Suprapubic skin (tissue), 4 donors: ENCODE measurements at regions not wholly inside any gene's neighbourhood (a gene's known extent, or its start where the extent isn't known, plus 50 kb on each side); places are given as distances from the start of the nearest gene placed in this dataset.

Source experiments
- DNase-seq, 2 donors: peaks; one replicate each; pipeline ENCODE4 v3.0.0-alpha.2; 2019; ENCODE audit warnings: low spot score in 2 of 2
- H3K27ac ChIP-seq: fragments of 200-600 bp; sonication (generic); one replicate; pipeline ENCODE4 v1.5.1; 2019
- H3K27me3 ChIP-seq: fragments of 200-600 bp; sonication (generic); one replicate; pipeline ENCODE4 v1.5.1; 2019
- H3K36me3 ChIP-seq: fragments of 200-600 bp; sonication (generic); one replicate; pipeline ENCODE4 v1.5.1; 2019
- H3K4me1 ChIP-seq: fragments of 200-600 bp; sonication (generic); one replicate; pipeline ENCODE4 v1.5.1; 2019
- H3K4me3 ChIP-seq: fragments of 200-600 bp; sonication (generic); one replicate; pipeline ENCODE4 v1.5.1; 2019; ENCODE audit warnings: mild to moderate bottlenecking
- H3K9me3 ChIP-seq: fragments of 200-600 bp; sonication (generic); one replicate; pipeline ENCODE4 v1.5.1; 2019
- CTCF ChIP-seq, 2 donors: fragments of 200-600 bp in 1 of 2; fragments of 450-650 bp in 1 of 2; sonication (generic) in 1 of 2; IDR thresholded peaks; one replicate each; pipeline ENCODE4 v1.5.1; 2016 to 2019; ENCODE audit warnings: antibody characterized with exemption in 2 of 2, mild to moderate bottlenecking in 1 of 2, moderate library complexity in 1 of 2
- EP300 ChIP-seq: sonication (generic); formaldehyde crosslinking; IDR thresholded peaks from one replicate; pipeline ENCODE4 v1.6.1; 2017; ENCODE audit warnings: antibody characterized with exemption
- POLR2A ChIP-seq, 2 donors: fragments of 450-650 bp; IDR thresholded peaks; one replicate each; pipeline ENCODE4 v1.6.1; 2017; ENCODE audit warnings: antibody characterized with exemption in 2 of 2, mild to moderate bottlenecking in 2 of 2, moderate library complexity in 2 of 2
- POLR2AphosphoS5 ChIP-seq, 3 donors: sonication (generic); formaldehyde crosslinking; IDR thresholded peaks; one replicate each; pipeline ENCODE4 v1.6.1; 2017; ENCODE audit warnings: antibody characterized with exemption in 3 of 3
- WGBS: methylation state at CpG from one replicate; pipeline ENCODE4 v1.1.5; 2018; 5-methylcytosine and 5-hydroxymethylcytosine counted together

- Histone ChIP-seq H3K4me1 (no peaks in the 10 kb centered on the region), H3K36me3 (no peaks in the 10 kb centered on the region), H3K4me3 (no peak overlapping the region), H3K9me3 (no peaks in the 10 kb centered on the region), H3K27ac (no peak overlapping the region), H3K27me3 (no peaks in the 10 kb centered on the region)
- TF ChIP-seq POLR2A (IDR thresholded peaks at IDR 0.05) (no peak), CTCF (IDR thresholded peaks at IDR 0.05) (no peak), POLR2AphosphoS5 (IDR thresholded peaks at IDR 0.05) (no peak), EP300 (no peak)
- no peak for DNase-seq
These were observed 287.6 kb downstream of the FAT3 start for GRCh38 chr11:92512204-92512569.

- TF ChIP-seq POLR2AphosphoS5 (IDR thresholded peaks at IDR 0.05) (no peak), CTCF (IDR thresholded peaks at IDR 0.05) (no peak), POLR2A (IDR thresholded peaks at IDR 0.05) (no peak), EP300 (no peak)
- 79% methylated on average over 3 of the region's 3 CpGs for WGBS
These were observed 299.0 kb downstream of the FAT3 start for GRCh38 chr11:92523611-92524010.

GRCh38 chr11:92524542-92524941, 299.9 kb downstream of the FAT3 start:
- no peaks in the 10 kb centered on the region for H3K9me3 ChIP-seq
- no peaks in the 10 kb centered on the region for H3K27me3 ChIP-seq
- no peaks in the 10 kb centered on the region for H3K4me1 ChIP-seq
- H3K36me3 ChIP-seq: no peaks in the 10 kb centered on the region
- TF ChIP-seq POLR2AphosphoS5 (IDR thresholded peaks at IDR 0.05) (no peak), POLR2A (IDR thresholded peaks at IDR 0.05) (no peak), CTCF (IDR thresholded peaks at IDR 0.05) (no peak), EP300 (no peak)
- 98% methylated on average over 5 of the region's 5 CpGs for WGBS
- no peak overlapping the region for H3K4me3 ChIP-seq
- H3K27ac ChIP-seq: no peak overlapping the region
- DNase-seq: no peak

More at GRCh38 chr11:92523611-92524010, 299.0 kb downstream of the FAT3 start:
- Histone ChIP-seq H3K36me3 (no peaks in the 10 kb centered on the region), H3K4me1 (no peaks in the 10 kb centered on the region), H3K9me3 (no peaks in the 10 kb centered on the region), H3K27me3 (no peaks in the 10 kb centered on the region), H3K4me3 (no peak overlapping the region), H3K27ac (no peak overlapping the region)
- DNase-seq: no peak

- H3K27ac ChIP-seq: no peak overlapping the region
- H3K9me3 ChIP-seq: no peaks in the 10 kb centered on the region
- H3K4me1 ChIP-seq: no peaks in the 10 kb centered on the region
- H3K27me3 ChIP-seq: no peaks in the 10 kb centered on the region
- DNase-seq: no peak
- H3K4me3 ChIP-seq: no peak overlapping the region
- H3K36me3 ChIP-seq: no peaks in the 10 kb centered on the region
- no peak for TF ChIP-seq POLR2AphosphoS5 (IDR thresholded peaks at IDR 0.05)
- no peak for TF ChIP-seq CTCF (IDR thresholded peaks at IDR 0.05)
- no peak for TF ChIP-seq EP300
- TF ChIP-seq POLR2A (IDR thresholded peaks at IDR 0.05): no peak
These were observed 302.8 kb downstream of the FAT3 start for GRCh38 chr11:92527467-92527866.

GRCh38 chr11:92528001-92528400, 303.4 kb downstream of the FAT3 start:
- no peak overlapping the region for H3K4me3 ChIP-seq
- no peaks in the 10 kb centered on the region for H3K9me3 ChIP-seq
- H3K36me3 ChIP-seq: no peaks in the 10 kb centered on the region
- H3K27ac ChIP-seq: no peak overlapping the region
- H3K27me3 ChIP-seq: no peaks in the 10 kb centered on the region
- no peak for DNase-seq
- WGBS: 33% methylated on average over 6 of the region's 6 CpGs
- TF ChIP-seq EP300 (no peak), POLR2AphosphoS5 (IDR thresholded peaks at IDR 0.05) (no peak), CTCF (IDR thresholded peaks at IDR 0.05) (no peak), POLR2A (IDR thresholded peaks at IDR 0.05) (no peak)
- no peaks in the 10 kb centered on the region for H3K4me1 ChIP-seq
